K562 (cell line): ENCODE measurements at regions not wholly inside any gene's neighbourhood (a gene's known extent, or its start where the extent isn't known, plus 50 kb on each side); places are given as distances from the start of the nearest gene placed in this dataset.

ENCODE experiments used
- ATAC-seq: fragments of 200-7000 bp; cut with Tn5 transposase; 3 replicates; pipeline ENCODE4 v1.9.1; 2020; ENCODE audit warnings: moderate library complexity
- BruUV-seq: library from RNA; stranded (reverse); fragments of 400-500 nt; replicated peaks from 2 replicates; lab custom pipeline; 2021; lab: Mats Ljungman, UMichigan
- CTCF ChIA-PET: fragments of 300-600 bp; formaldehyde crosslinking; extraction: SDS; loops from one replicate; lab custom pipeline; 2021; ENCODE audit warnings: low intra/inter-chr PET ratio; lab: Yijun Ruan, JAX
- POLR2A ChIA-PET: fragments of 300-600, 350-650 bp; sonication (Branson Sonifier 250); formaldehyde crosslinking; extraction: SDS; loops from one replicate; lab custom pipeline; 2021; ENCODE audit warnings: antibody characterized with exemption, inconsistent platforms; lab: Yijun Ruan, JAX
- DNase-seq, 4 experiments: peaks; one replicate each; pipeline versions ENCODE4 v3.0.0 to v3.0.0-alpha.2; 2011 to 2018; ENCODE audit warnings: low spot score in 3 of 4, mixed read lengths in 3 of 4; ENCODE audit errors: extremely low read depth in 1 of 4
- FAIRE-seq: peaks from 2 replicates; lab custom pipeline; 2011; peaks lifted over from hg19 to GRCh38; lab: Jason Lieb, UNC
- H2AFZ ChIP-seq: 2 replicates; pipeline ENCODE4 v1.6.0; 2011; ENCODE audit warnings: low read depth, low read length, control low read depth, inconsistent platforms
- H3K27ac ChIP-seq: fragments of 200-600 bp; 3 replicates; pipeline ENCODE4 v1.8.0; 2011; ENCODE audit warnings: low read depth, mild to moderate bottlenecking, control low read depth, inconsistent platforms, low read length, moderate library complexity, mixed read lengths; ENCODE audit errors: extremely low read depth
- H3K27me3 ChIP-seq, 2 experiments: fragments of 300-600 bp in 1 of 2; 2 replicates in 1 of 2; 3 replicates in 1 of 2; pipeline versions ENCODE4 v1.6.0 to v1.8.0; 2011; ENCODE audit warnings: inconsistent platforms in 2 of 2, low read length in 2 of 2, mild to moderate bottlenecking in 1 of 2, mixed read lengths in 1 of 2, moderate library complexity in 1 of 2; ENCODE audit not compliant: control insufficient read depth in 2 of 2, insufficient read depth in 2 of 2
- H3K36me3 ChIP-seq: fragments of 300-600 bp; 3 replicates; pipeline ENCODE4 v1.8.0; 2011; ENCODE audit warnings: mild to moderate bottlenecking, low read length, inconsistent platforms; ENCODE audit not compliant: control insufficient read depth, insufficient read depth
- H3K4me1 ChIP-seq, 2 experiments: fragments of 200-600 bp in 1 of 2; replicated peaks in 1 of 2; 2 replicates in 1 of 2; 3 replicates in 1 of 2; pipeline versions ENCODE4 v1.5.1 to v1.8.0; 2011; ENCODE audit warnings: inconsistent platforms in 2 of 2, low read length in 2 of 2, mild to moderate bottlenecking in 1 of 2, mixed read lengths in 1 of 2, moderate library complexity in 1 of 2; ENCODE audit not compliant: control insufficient read depth in 2 of 2, insufficient read depth in 2 of 2
- H3K4me2 ChIP-seq: 2 replicates; pipeline ENCODE4 v1.6.1; 2011; ENCODE audit warnings: low read length, control low read depth, inconsistent platforms, mixed read lengths; ENCODE audit not compliant: insufficient read depth
- H3K4me3 ChIP-seq: fragments of 200-600 bp; sonication (generic), shearing (Covaris generic); 2 replicates; pipeline ENCODE4 v1.5.1; 2016; ENCODE audit warnings: control low read depth, inconsistent platforms
- H3K79me2 ChIP-seq: fragments of 200-600 bp; 3 replicates; pipeline ENCODE4 v1.8.0; 2011; ENCODE audit warnings: low read length, inconsistent platforms; ENCODE audit not compliant: control insufficient read depth, insufficient read depth
- H3K9ac ChIP-seq, 2 experiments: 2 replicates each; pipeline versions ENCODE4 v1.6.0 to v1.6.1; 2011; ENCODE audit warnings: low read depth in 2 of 2, low read length in 2 of 2, control low read depth in 1 of 2, inconsistent platforms in 1 of 2, mild to moderate bottlenecking in 1 of 2, mixed read lengths in 1 of 2; ENCODE audit not compliant: insufficient read depth in 1 of 2
- H3K9me1 ChIP-seq: one replicate; pipeline ENCODE4 v1.6.0; 2011; ENCODE audit warnings: inconsistent platforms, mild to moderate bottlenecking, low read length, moderate library complexity; ENCODE audit not compliant: control insufficient read depth, insufficient read depth
- H3K9me3 ChIP-seq: replicated peaks from 2 replicates; pipeline ENCODE4 v1.5.1; 2011; ENCODE audit warnings: low read depth, low read length, inconsistent platforms; ENCODE audit not compliant: control insufficient read depth, insufficient read depth
- H4K20me1 ChIP-seq: replicated peaks from 2 replicates; pipeline ENCODE4 v1.6.1; 2011; ENCODE audit warnings: low read length, inconsistent platforms, mixed read lengths; ENCODE audit not compliant: control insufficient read depth, insufficient read depth
- CAMTA2 ChIP-seq: fragments of 250-450 bp; sonication (Bioruptor Pico); conservative IDR thresholded peaks from 2 replicates; pipeline ENCODE4 v1.5.1; 2022
- NCOA1 ChIP-seq: fragments of 450-650 bp; IDR thresholded peaks from 2 replicates; pipeline ENCODE4 v1.6.1; 2016; ENCODE audit warnings: low read depth
- NRF1 ChIP-seq, 2 experiments: fragments of 450-650 bp; IDR thresholded peaks in 1 of 2; conservative IDR thresholded peaks in 1 of 2; 2 replicates each; pipeline ENCODE4 v1.6.1; 2014; ENCODE audit warnings: mild to moderate bottlenecking in 2 of 2
- TCF3 ChIP-seq: sonication (generic); formaldehyde crosslinking; IDR thresholded peaks from 2 replicates; pipeline ENCODE4 v1.4.0; 2020; ENCODE audit warnings: mild to moderate bottlenecking, missing genetic modification reagents
- XRCC5 ChIP-seq: fragments of 200-400 bp; formaldehyde crosslinking; IDR thresholded peaks from 2 replicates; pipeline ENCODE4 v1.6.1; 2017; ENCODE audit warnings: low read depth, mild to moderate bottlenecking, low read length
- ZFP30 ChIP-seq: fragments of 250-450 bp; sonication (Bioruptor Pico); IDR thresholded peaks from 2 replicates; pipeline ENCODE4 v1.8.0; 2022; ENCODE audit warnings: moderate library complexity, mild to moderate bottlenecking, inconsistent platforms, borderline replicate concordance
- ZNF174 ChIP-seq: fragments of 250-450 bp; sonication (Bioruptor Pico); IDR thresholded peaks from 2 replicates; pipeline ENCODE4 v1.4.0; 2020; ENCODE audit warnings: mild to moderate bottlenecking
- ZNF551 ChIP-seq: fragments of 250-450 bp; sonication (Bioruptor Pico); IDR thresholded peaks from 2 replicates; pipeline ENCODE4 v1.5.0; 2021; ENCODE audit warnings: mild to moderate bottlenecking, moderate library complexity
- ZNF778 ChIP-seq: fragments of 450-650 bp; formaldehyde crosslinking; IDR thresholded peaks from 2 replicates; pipeline ENCODE4 v1.4.0; 2020; ENCODE audit warnings: mild to moderate bottlenecking, moderate library complexity
- ZNF830 ChIP-seq: fragments of 250-450 bp; sonication (Bioruptor Pico); IDR thresholded peaks from 2 replicates; pipeline ENCODE4 v1.5.0; 2021; ENCODE audit warnings: mild to moderate bottlenecking
- WGBS: fragments of 100-300 bp; shearing (Covaris generic); methylation state at CpG from one replicate; pipeline ENCODE4 v1.1.6; 2016; ENCODE audit warnings: low coverage, mixed read lengths; ENCODE audit not compliant: insufficient coverage; ENCODE audit errors: missing lambda C conversion rate; 5-methylcytosine and 5-hydroxymethylcytosine counted together
- in situ Hi-C: fragments of 300-500 bp; cut with MboI; formaldehyde crosslinking; loops from 4 replicates; pipeline ENCODE4 v1.15.0; 2018; ENCODE audit warnings: inconsistent platforms, mixed read lengths
- intact Hi-C: fragments of 100-400 bp; cut with micrococcal nuclease; formaldehyde crosslinking; loops from 2 replicates; pipeline ENCODE4 v1.14.2; 2022
- TF ChIP-seq, protein P1 (sequence below), 2 experiments: fragments of 150-350 bp in 1 of 2; IDR thresholded peaks; 2 replicates each; pipeline ENCODE4 v1.6.1; 2012 to 2016; ENCODE audit warnings: low read depth in 2 of 2, low read length in 2 of 2, mild to moderate bottlenecking in 1 of 2, moderate library complexity in 1 of 2
- TF ChIP-seq, protein P2 (sequence below): fragments of 450-650 bp; formaldehyde crosslinking; IDR thresholded peaks from 2 replicates; pipeline ENCODE4 v1.4.0; 2020; ENCODE audit warnings: mild to moderate bottlenecking, moderate library complexity
- TF ChIP-seq, protein P3 (sequence below): sonication (generic); formaldehyde crosslinking; IDR thresholded peaks from 2 replicates; pipeline ENCODE4 v1.8.0; 2022; ENCODE audit warnings: mild to moderate bottlenecking, missing genetic modification reagents

DNA sequence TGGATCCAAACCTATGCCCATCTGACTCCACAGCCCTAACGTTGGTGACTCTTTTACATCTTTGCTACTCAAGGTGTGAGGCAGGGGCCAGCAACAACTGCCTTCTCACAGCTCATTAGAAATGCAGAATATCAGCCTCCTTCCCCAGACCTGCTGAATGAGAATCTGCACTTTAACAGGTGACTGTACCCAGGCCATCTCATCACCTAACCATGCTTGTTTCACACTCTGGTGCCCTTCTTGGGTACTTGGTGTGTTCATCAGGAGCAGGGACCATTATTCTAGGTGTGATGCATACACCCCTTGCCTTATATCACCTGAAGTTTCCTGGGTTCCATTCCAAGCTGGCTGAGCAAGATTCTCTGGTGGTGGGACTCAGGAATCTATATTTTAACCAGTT, 196.3 kb upstream of the LMCD1 start:
- Histone ChIP-seq H3K27ac (no peak overlapping the region), H3K4me3 (no peak overlapping the region), H3K79me2 (no peaks in the 10 kb centered on the region), H3K4me1 (no peaks in the 10 kb centered on the region), H3K9ac (no peak overlapping the region), H3K9me1 (no peaks in the 10 kb centered on the region), H3K36me3 (no peaks in the 10 kb centered on the region), H3K9me3 (no peaks in the 10 kb centered on the region; the same call in 1 of the 2 replicates), H3K27me3 (no peaks in the 10 kb centered on the region), H2AFZ (no peak overlapping the region), H3K4me2 (no peak overlapping the region), H4K20me1 (no peaks in the 10 kb centered on the region)
- ChIA-PET POLR2A (no interaction called here), CTCF (no interaction called here)
- 0% methylated on average over 1 of the region's 1 CpG for WGBS
- no TSS peak for BruUV-seq
- DNase-seq (no peak), FAIRE-seq (no peak), ATAC-seq (no peak)
- TF ChIP-seq TCF3: no peak
- TF ChIP-seq ZNF174 (CRISPR knock-in tag): no peak
- TF ChIP-seq, protein P1, sequence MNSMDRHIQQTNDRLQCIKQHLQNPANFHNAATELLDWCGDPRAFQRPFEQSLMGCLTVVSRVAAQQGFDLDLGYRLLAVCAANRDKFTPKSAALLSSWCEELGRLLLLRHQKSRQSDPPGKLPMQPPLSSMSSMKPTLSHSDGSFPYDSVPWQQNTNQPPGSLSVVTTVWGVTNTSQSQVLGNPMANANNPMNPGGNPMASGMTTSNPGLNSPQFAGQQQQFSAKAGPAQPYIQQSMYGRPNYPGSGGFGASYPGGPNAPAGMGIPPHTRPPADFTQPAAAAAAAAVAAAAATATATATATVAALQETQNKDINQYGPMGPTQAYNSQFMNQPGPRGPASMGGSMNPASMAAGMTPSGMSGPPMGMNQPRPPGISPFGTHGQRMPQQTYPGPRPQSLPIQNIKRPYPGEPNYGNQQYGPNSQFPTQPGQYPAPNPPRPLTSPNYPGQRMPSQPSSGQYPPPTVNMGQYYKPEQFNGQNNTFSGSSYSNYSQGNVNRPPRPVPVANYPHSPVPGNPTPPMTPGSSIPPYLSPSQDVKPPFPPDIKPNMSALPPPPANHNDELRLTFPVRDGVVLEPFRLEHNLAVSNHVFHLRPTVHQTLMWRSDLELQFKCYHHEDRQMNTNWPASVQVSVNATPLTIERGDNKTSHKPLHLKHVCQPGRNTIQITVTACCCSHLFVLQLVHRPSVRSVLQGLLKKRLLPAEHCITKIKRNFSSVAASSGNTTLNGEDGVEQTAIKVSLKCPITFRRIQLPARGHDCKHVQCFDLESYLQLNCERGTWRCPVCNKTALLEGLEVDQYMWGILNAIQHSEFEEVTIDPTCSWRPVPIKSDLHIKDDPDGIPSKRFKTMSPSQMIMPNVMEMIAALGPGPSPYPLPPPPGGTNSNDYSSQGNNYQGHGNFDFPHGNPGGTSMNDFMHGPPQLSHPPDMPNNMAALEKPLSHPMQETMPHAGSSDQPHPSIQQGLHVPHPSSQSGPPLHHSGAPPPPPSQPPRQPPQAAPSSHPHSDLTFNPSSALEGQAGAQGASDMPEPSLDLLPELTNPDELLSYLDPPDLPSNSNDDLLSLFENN (IDR thresholded peaks at IDR 0.05; ENCODE audit: low read depth in 2 of 2, low read length in 2 of 2): no peak
- TF ChIP-seq NCOA1: no peak
- TF ChIP-seq NRF1 (conservative IDR thresholded peaks at IDR 0.05 in 1 of 2, IDR thresholded peaks at IDR 0.05 in 1 of 2): no peak
- TF ChIP-seq ZNF830 (CRISPR knock-in tag): no peak
- TF ChIP-seq ZNF778 (CRISPR knock-in tag): no peak
- TF ChIP-seq, protein P2, sequence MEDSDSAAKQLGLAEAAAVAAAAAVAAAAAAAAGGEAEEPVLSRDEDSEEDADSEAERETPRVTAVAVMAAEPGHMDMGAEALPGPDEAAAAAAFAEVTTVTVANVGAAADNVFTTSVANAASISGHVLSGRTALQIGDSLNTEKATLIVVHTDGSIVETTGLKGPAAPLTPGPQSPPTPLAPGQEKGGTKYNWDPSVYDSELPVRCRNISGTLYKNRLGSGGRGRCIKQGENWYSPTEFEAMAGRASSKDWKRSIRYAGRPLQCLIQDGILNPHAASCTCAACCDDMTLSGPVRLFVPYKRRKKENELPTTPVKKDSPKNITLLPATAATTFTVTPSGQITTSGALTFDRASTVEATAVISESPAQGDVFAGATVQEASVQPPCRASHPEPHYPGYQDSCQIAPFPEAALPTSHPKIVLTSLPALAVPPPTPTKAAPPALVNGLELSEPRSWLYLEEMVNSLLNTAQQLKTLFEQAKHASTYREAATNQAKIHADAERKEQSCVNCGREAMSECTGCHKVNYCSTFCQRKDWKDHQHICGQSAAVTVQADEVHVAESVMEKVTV: no peak
- TF ChIP-seq CAMTA2 (CRISPR knock-in tag): no peak
- no peak for TF ChIP-seq XRCC5
- no peak for TF ChIP-seq ZFP30 (CRISPR knock-in tag)
- no peak for TF ChIP-seq ZNF551 (CRISPR knock-in tag)
- TF ChIP-seq, protein P3, sequence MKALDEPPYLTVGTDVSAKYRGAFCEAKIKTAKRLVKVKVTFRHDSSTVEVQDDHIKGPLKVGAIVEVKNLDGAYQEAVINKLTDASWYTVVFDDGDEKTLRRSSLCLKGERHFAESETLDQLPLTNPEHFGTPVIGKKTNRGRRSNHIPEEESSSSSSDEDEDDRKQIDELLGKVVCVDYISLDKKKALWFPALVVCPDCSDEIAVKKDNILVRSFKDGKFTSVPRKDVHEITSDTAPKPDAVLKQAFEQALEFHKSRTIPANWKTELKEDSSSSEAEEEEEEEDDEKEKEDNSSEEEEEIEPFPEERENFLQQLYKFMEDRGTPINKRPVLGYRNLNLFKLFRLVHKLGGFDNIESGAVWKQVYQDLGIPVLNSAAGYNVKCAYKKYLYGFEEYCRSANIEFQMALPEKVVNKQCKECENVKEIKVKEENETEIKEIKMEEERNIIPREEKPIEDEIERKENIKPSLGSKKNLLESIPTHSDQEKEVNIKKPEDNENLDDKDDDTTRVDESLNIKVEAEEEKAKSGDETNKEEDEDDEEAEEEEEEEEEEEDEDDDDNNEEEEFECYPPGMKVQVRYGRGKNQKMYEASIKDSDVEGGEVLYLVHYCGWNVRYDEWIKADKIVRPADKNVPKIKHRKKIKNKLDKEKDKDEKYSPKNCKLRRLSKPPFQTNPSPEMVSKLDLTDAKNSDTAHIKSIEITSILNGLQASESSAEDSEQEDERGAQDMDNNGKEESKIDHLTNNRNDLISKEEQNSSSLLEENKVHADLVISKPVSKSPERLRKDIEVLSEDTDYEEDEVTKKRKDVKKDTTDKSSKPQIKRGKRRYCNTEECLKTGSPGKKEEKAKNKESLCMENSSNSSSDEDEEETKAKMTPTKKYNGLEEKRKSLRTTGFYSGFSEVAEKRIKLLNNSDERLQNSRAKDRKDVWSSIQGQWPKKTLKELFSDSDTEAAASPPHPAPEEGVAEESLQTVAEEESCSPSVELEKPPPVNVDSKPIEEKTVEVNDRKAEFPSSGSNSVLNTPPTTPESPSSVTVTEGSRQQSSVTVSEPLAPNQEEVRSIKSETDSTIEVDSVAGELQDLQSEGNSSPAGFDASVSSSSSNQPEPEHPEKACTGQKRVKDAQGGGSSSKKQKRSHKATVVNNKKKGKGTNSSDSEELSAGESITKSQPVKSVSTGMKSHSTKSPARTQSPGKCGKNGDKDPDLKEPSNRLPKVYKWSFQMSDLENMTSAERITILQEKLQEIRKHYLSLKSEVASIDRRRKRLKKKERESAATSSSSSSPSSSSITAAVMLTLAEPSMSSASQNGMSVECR: no peak
- in situ Hi-C loops (no loop called here), intact Hi-C loops (no loop called here)
